ENCODE measurements at regions not wholly inside any gene's neighbourhood (a gene's known extent, or its start where the extent isn't known, plus 50 kb on each side); places are given as distances from the start of the nearest gene placed in this dataset.
"Not testable (repeated sequence)": the region's sequence is repeated elsewhere in the genome, so short reads cannot be mapped to it uniquely, and the experiment has no call there.

- TF ChIP-seq CTCF (IDR thresholded peaks at IDR 0.05; ENCODE audit: low read depth, low read length, missing control alignments): no peak
- Histone ChIP-seq H3K27ac (peak overlapping the region; percentile 91), H3K36me3 (replicated peaks) (peaks cover 4% of the 10 kb centered on the region), H3K27me3 (replicated peaks) (no peaks in the 10 kb centered on the region), H3K4me3 (ENCODE audit: low read depth, low read length) (peak overlapping the region; percentile 72)
- in situ Hi-C loops (cut with HindIII; ENCODE audit: low pct_ligation_motif_present, low sequenced_read_pairs): no loop called here
- no peak for DNase-seq
Measured at GRCh38 chr7:67301667-67302066, 305.0 kb downstream of the TYW1 start.

- in situ Hi-C loops (cut with HindIII; ENCODE audit: low pct_ligation_motif_present, low sequenced_read_pairs): no loop called here
- Histone ChIP-seq H3K27me3 (replicated peaks) (no peaks in the 10 kb centered on the region), H3K27ac (peak overlapping the region; percentile 91), H3K4me3 (ENCODE audit: low read depth, low read length) (peak overlapping the region; percentile 72), H3K36me3 (replicated peaks) (peaks cover 9% of the 10 kb centered on the region)
- TF ChIP-seq CTCF (IDR thresholded peaks at IDR 0.05; ENCODE audit: low read depth, low read length, missing control alignments): peak; percentile 40
- peak; percentile 99 for DNase-seq
Measured at GRCh38 chr7:67302113-67303039, 305.7 kb downstream of the TYW1 start.

GRCh38 chr7:67304846-67305245, 308.2 kb downstream of the TYW1 start:
- in situ Hi-C loops (cut with HindIII; ENCODE audit: low pct_ligation_motif_present, low sequenced_read_pairs); DNase-seq; H3K27me3 ChIP-seq (replicated peaks); H3K4me3 ChIP-seq (ENCODE audit: low read depth, low read length); H3K27ac ChIP-seq: not testable (repeated sequence)
- peaks cover 19% of the 10 kb centered on the region for H3K36me3 ChIP-seq (replicated peaks)

- Histone ChIP-seq H3K27ac (no peak overlapping the region), H3K36me3 (replicated peaks) (peaks cover 30% of the 10 kb centered on the region), H3K27me3 (replicated peaks) (no peaks in the 10 kb centered on the region), H3K4me3 (ENCODE audit: low read depth, low read length) (no peak overlapping the region)
- in situ Hi-C loops (cut with HindIII; ENCODE audit: low pct_ligation_motif_present, low sequenced_read_pairs): no loop called here
- no peak for DNase-seq
- no peak for TF ChIP-seq CTCF (IDR thresholded peaks at IDR 0.05; ENCODE audit: low read depth, low read length, missing control alignments)
Measured at GRCh38 chr7:67306331-67306730, 309.7 kb downstream of the TYW1 start.

- no peaks in the 10 kb centered on the region for H3K27me3 ChIP-seq (replicated peaks)
- in situ Hi-C loops (cut with HindIII; ENCODE audit: low pct_ligation_motif_present, low sequenced_read_pairs): no loop called here
- H3K4me3 ChIP-seq (ENCODE audit: low read depth, low read length): no peak overlapping the region
- TF ChIP-seq CTCF (IDR thresholded peaks at IDR 0.05; ENCODE audit: low read depth, low read length, missing control alignments): no peak
- no peak overlapping the region for H3K27ac ChIP-seq
- H3K36me3 ChIP-seq (replicated peaks): peaks cover 50% of the 10 kb centered on the region
- DNase-seq: no peak
Measured at GRCh38 chr7:67309764-67310549, 313.3 kb downstream of the TYW1 start.

GRCh38 chr7:67311901-67312300, 315.3 kb downstream of the TYW1 start:
- peak; percentile 68 for DNase-seq
- Histone ChIP-seq H3K36me3 (replicated peaks) (peaks cover 55% of the 10 kb centered on the region), H3K4me3 (ENCODE audit: low read depth, low read length) (no peak overlapping the region), H3K27ac (peak overlapping the region; percentile 85), H3K27me3 (replicated peaks) (no peaks in the 10 kb centered on the region)
- in situ Hi-C loops (cut with HindIII; ENCODE audit: low pct_ligation_motif_present, low sequenced_read_pairs): no loop called here
- no peak for TF ChIP-seq CTCF (IDR thresholded peaks at IDR 0.05; ENCODE audit: low read depth, low read length, missing control alignments)
